Parathyroid adenoma (tissue), 2 donors: ENCODE measurements at regions not wholly inside any gene's neighbourhood (a gene's known extent, or its start where the extent isn't known, plus 50 kb on each side); places are given as distances from the start of the nearest gene placed in this dataset.

ENCODE experiments used
- H2AFZ ChIP-seq: fragments of 300-600 bp; sonication (generic); one replicate; pipeline ENCODE4 v1.7.0; 2017; ENCODE audit warnings: antibody characterized with exemption, mild to moderate bottlenecking
- H3K27ac ChIP-seq: fragments of 300-600 bp; sonication (generic); one replicate; pipeline ENCODE4 v1.7.0; 2017
- H3K27me3 ChIP-seq: fragments of 300-600 bp; sonication (generic); one replicate; pipeline ENCODE4 v1.7.0; 2017; ENCODE audit warnings: low read length; ENCODE audit not compliant: control insufficient read depth, insufficient read depth
- H3K36me3 ChIP-seq: fragments of 300-600 bp; sonication (generic); one replicate; pipeline ENCODE4 v1.7.0; 2017; ENCODE audit warnings: low read length; ENCODE audit not compliant: control insufficient read depth, insufficient read depth
- H3K4me1 ChIP-seq: fragments of 300-600 bp; sonication (generic); one replicate; pipeline ENCODE4 v1.7.0; 2017; ENCODE audit warnings: control low read depth
- H3K4me2 ChIP-seq: fragments of 300-600 bp; sonication (generic); one replicate; pipeline ENCODE4 v1.7.0; 2017; ENCODE audit warnings: low read length
- H3K4me3 ChIP-seq: fragments of 300-600 bp; sonication (generic); one replicate; pipeline ENCODE4 v1.7.0; 2017; ENCODE audit warnings: low read depth, low read length
- H3K79me2 ChIP-seq: fragments of 300-600 bp; sonication (generic); one replicate; pipeline ENCODE4 v1.7.0; 2017; ENCODE audit warnings: control low read depth
- H3K9ac ChIP-seq: fragments of 300-600 bp; sonication (generic); one replicate; pipeline ENCODE4 v1.7.0; 2017; ENCODE audit warnings: mild to moderate bottlenecking
- H3K9me3 ChIP-seq: fragments of 300-600 bp; sonication (generic); one replicate; pipeline ENCODE4 v1.7.0; 2017; ENCODE audit warnings: low read length; ENCODE audit not compliant: control insufficient read depth
- TF ChIP-seq, protein P1 (sequence below): fragments of 300-600 bp; sonication (generic); IDR thresholded peaks from one replicate; pipeline ENCODE4 v1.7.0; 2017; ENCODE audit warnings: antibody characterized with exemption, mild to moderate bottlenecking
- donor health status: primary hyperparathyroidism.

DNA sequence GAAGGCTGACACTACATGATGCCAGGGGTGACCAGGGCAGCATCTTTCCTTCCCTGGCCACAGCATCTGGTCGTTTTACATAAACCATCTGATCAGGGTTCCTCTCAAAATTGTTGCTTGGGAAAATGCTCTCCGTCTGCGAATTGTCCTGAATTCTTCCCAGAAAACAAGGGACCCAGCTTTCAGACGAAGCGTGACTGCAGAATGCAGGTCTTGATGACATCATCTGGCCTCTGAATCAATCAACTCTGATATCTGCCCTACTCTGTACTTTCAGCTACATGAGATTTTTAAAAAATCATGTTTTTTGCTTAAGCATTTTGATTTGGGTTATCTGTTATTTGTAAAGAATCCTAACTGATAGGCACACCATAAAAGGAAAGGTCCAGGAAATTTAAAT is 246.6 kb upstream of the IRS2 start:
- no peak overlapping the region for H3K9ac ChIP-seq
- no peak overlapping the region for H2AFZ ChIP-seq
- TF ChIP-seq, protein P1, sequence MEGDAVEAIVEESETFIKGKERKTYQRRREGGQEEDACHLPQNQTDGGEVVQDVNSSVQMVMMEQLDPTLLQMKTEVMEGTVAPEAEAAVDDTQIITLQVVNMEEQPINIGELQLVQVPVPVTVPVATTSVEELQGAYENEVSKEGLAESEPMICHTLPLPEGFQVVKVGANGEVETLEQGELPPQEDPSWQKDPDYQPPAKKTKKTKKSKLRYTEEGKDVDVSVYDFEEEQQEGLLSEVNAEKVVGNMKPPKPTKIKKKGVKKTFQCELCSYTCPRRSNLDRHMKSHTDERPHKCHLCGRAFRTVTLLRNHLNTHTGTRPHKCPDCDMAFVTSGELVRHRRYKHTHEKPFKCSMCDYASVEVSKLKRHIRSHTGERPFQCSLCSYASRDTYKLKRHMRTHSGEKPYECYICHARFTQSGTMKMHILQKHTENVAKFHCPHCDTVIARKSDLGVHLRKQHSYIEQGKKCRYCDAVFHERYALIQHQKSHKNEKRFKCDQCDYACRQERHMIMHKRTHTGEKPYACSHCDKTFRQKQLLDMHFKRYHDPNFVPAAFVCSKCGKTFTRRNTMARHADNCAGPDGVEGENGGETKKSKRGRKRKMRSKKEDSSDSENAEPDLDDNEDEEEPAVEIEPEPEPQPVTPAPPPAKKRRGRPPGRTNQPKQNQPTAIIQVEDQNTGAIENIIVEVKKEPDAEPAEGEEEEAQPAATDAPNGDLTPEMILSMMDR = no peak

DNA sequence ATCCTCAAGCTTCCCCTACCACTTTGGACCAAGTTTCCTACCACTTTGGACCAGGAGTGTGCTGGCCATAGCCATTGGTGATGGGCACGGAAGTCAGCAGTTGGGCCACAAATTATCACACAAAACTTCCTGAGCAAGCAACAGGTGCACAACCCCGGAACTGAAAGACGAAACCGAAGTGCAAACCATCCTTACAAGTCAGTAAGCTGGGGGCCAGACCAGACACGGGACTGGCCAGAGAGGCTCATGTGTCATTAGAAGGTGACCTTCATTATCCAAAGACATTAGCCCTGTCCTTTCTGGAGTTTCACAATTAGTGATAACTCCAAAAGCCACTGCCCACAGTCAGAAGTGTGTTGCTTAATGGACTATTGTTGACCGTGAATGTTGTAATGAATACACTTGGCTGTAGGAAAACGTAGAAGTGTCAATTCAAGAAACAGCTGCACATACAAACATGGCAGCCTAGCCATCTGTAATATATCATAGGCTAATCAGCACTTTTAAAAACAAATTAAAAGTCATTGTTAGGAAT is 244.1 kb upstream of the IRS2 start:
- H3K9ac ChIP-seq = no peak overlapping the region
- no peaks in the 10 kb centered on the region for H3K27me3 ChIP-seq
- no peaks in the 10 kb centered on the region for H3K9me3 ChIP-seq
- no peak overlapping the region for H2AFZ ChIP-seq
- TF ChIP-seq, protein P1 = no peak
- no peak overlapping the region for H3K4me2 ChIP-seq
- H3K27ac ChIP-seq = no peak overlapping the region
- no peaks in the 10 kb centered on the region for H3K79me2 ChIP-seq
- no peaks in the 10 kb centered on the region for H3K36me3 ChIP-seq
- H3K4me1 ChIP-seq = no peaks in the 10 kb centered on the region
- H3K4me3 ChIP-seq = no peak overlapping the region

More for the DNA sequence above, 246.6 kb upstream of the IRS2 start:
- no peaks in the 10 kb centered on the region for H3K9me3 ChIP-seq
- no peak overlapping the region for H3K4me2 ChIP-seq
- no peaks in the 10 kb centered on the region for H3K27me3 ChIP-seq
- H3K36me3 ChIP-seq = no peaks in the 10 kb centered on the region
- no peak overlapping the region for H3K4me3 ChIP-seq
- no peaks in the 10 kb centered on the region for H3K4me1 ChIP-seq
- H3K79me2 ChIP-seq = no peaks in the 10 kb centered on the region
- H3K27ac ChIP-seq = no peak overlapping the region

DNA sequence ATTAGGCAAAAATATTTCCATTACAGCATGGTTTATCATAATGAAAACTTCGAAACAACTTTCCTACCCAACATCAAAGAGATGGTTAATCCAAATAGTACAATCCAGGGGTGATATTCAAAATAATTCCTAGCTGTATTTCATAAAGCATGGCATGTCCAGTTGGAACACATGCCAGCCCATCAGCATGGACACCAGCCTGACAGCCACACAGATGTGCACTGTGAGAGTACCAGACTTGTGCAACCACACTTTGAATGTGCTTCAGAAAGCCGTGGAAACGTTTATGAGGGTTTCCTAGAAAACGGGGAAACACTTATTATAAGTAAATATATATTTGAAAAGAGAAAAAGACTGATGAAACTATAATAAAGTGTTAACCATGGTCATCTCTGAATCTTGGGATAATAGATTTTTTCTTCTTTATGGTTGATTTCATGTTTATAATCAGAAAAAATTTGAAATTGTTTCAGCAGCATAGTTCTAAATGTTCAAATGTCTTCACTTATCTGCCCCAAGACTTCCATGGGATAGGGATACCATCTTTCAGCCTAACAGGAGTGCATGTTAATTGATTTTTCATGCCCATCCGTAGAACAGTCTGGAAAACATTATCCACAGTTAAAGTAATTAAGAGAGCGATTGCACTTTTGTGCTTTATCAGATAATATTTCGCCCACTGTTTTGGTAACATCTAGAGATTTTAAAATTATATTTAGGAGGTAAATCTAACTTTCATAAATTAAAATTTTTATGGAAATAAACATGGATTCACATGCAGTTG is 242.6 kb upstream of the IRS2 start:
- TF ChIP-seq, protein P1 = no peak
- no peak overlapping the region for H3K4me3 ChIP-seq
- H3K9ac ChIP-seq = no peak overlapping the region
- no peak overlapping the region for H2AFZ ChIP-seq
- no peak overlapping the region for H3K4me2 ChIP-seq
- no peaks in the 10 kb centered on the region for H3K9me3 ChIP-seq
- H3K36me3 ChIP-seq = no peaks in the 10 kb centered on the region
- no peak overlapping the region for H3K27ac ChIP-seq
- H3K27me3 ChIP-seq = no peaks in the 10 kb centered on the region
- H3K4me1 ChIP-seq = no peaks in the 10 kb centered on the region
- H3K79me2 ChIP-seq = no peaks in the 10 kb centered on the region

DNA sequence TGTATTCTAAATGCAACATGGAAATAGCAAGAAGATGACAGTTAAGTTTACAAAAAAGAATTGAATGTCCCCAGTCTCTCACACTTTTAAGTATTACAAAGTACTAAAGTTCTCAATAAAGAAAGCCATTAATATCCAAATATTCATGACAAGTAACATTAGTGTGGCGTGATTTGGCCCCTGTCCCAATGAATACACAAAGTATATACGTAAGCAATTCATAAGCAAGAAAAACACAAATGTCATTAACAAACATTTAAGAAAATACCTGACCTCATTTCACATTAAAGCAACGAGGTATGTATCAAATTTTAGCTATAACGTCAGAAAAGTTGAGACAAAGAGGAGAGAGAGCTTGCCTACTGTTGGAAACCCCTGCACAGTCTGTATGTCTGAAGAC is 241.9 kb upstream of the IRS2 start:
- no peaks in the 10 kb centered on the region for H3K27me3 ChIP-seq
- no peak overlapping the region for H3K4me2 ChIP-seq
- H3K36me3 ChIP-seq = no peaks in the 10 kb centered on the region
- H3K4me1 ChIP-seq = no peaks in the 10 kb centered on the region
- H3K9me3 ChIP-seq = no peaks in the 10 kb centered on the region
- H3K9ac ChIP-seq = no peak overlapping the region
- H3K79me2 ChIP-seq = no peaks in the 10 kb centered on the region
- no peak overlapping the region for H3K27ac ChIP-seq
- TF ChIP-seq, protein P1 = no peak
- H3K4me3 ChIP-seq = no peak overlapping the region
- H2AFZ ChIP-seq = no peak overlapping the region
